ENCODE measurements at regions not wholly inside any gene's neighbourhood (a gene's known extent, or its start where the extent isn't known, plus 50 kb on each side); places are given as distances from the start of the nearest gene placed in this dataset.

- TF ChIP-seq CTCF (IDR thresholded peaks at IDR 0.05) = no peak
- TF ChIP-seq EP300 (IDR thresholded peaks at IDR 0.05) = no peak
- TF ChIP-seq POLR2A (IDR thresholded peaks at IDR 0.05; ENCODE audit: low read depth) = no peak
- no peak for TF ChIP-seq POLR2AphosphoS5 (IDR thresholded peaks at IDR 0.05)
These were observed 376.2 kb downstream of the ZNF521 start for GRCh38 chr18:24975496-24976372.
